WTC11 (cell line): ENCODE measurements at regions not wholly inside any gene's neighbourhood (a gene's known extent, or its start where the extent isn't known, plus 50 kb on each side); places are given as distances from the start of the nearest gene placed in this dataset.
A peak's percentile ranks its signal among the peaks of the same experiment; 100 is the strongest.

Experiments used
- ATAC-seq: fragments of 200-7000 bp; cut with Tn5 transposase; 2 replicates; pipeline ENCODE4 v1.10.0; 2021; ENCODE audit warnings: mild to moderate bottlenecking, moderate library complexity
- CTCF ChIA-PET: fragments of 300-600 bp; sonication (Branson Sonifier 250); formaldehyde crosslinking; loops from one replicate; lab custom pipeline; 2021; ENCODE audit warnings: antibody characterized with exemption; lab: Charles Lee
- POLR2A ChIA-PET: fragments of 350-600 bp; sonication (Branson Sonifier 250); formaldehyde crosslinking; loops from one replicate; lab custom pipeline; 2021; ENCODE audit warnings: antibody characterized with exemption; lab: Charles Lee
- DNase-seq: peaks from one replicate; pipeline ENCODE4 v3.0.0; 2021; ENCODE audit warnings: low spot score
- H3K27ac Mint-ChIP-seq: 2 replicates; pipeline ENCODE4 v1.8.0; 2021; ENCODE audit warnings: mixed read lengths
- H3K27me3 Mint-ChIP-seq: 2 replicates; pipeline ENCODE4 v1.8.0; 2021; ENCODE audit warnings: low read depth, mild to moderate bottlenecking, moderate library complexity, mixed read lengths
- H3K36me3 Mint-ChIP-seq: 2 replicates; pipeline ENCODE4 v1.8.0; 2021; ENCODE audit warnings: mixed read lengths
- H3K4me1 Mint-ChIP-seq: 2 replicates; pipeline ENCODE4 v1.8.0; 2022; ENCODE audit warnings: mixed read lengths
- H3K4me3 Mint-ChIP-seq: 2 replicates; pipeline ENCODE4 v1.8.0; 2021; ENCODE audit warnings: mild to moderate bottlenecking, moderate library complexity, mixed read lengths
- H3K9me3 Mint-ChIP-seq: 2 replicates; pipeline ENCODE4 v1.8.0; 2021; ENCODE audit warnings: mixed read lengths
- ARID4B ChIP-seq: sonication (generic); formaldehyde crosslinking; IDR thresholded peaks from 2 replicates; pipeline ENCODE4 v1.8.0; 2023; ENCODE audit warnings: missing genetic modification reagents, mild to moderate bottlenecking, borderline replicate concordance
- CBFB ChIP-seq: sonication (generic); formaldehyde crosslinking; IDR thresholded peaks from 2 replicates; pipeline ENCODE4 v1.8.1; 2022; ENCODE audit warnings: mild to moderate bottlenecking, low read depth, missing genetic modification reagents
- CTCF ChIP-seq: fragments of 200-600 bp; IDR thresholded peaks from 2 replicates; pipeline ENCODE4 v1.8.0; 2022; ENCODE audit warnings: antibody characterized with exemption
- E2F4 ChIP-seq: sonication (generic); formaldehyde crosslinking; IDR thresholded peaks from 2 replicates; pipeline ENCODE4 v1.8.1; 2022; ENCODE audit warnings: low read depth, mild to moderate bottlenecking, moderate library complexity, missing genetic modification reagents, borderline replicate concordance
- FOXJ3 ChIP-seq: sonication (generic); formaldehyde crosslinking; IDR thresholded peaks from 2 replicates; pipeline ENCODE4 v1.9.0; 2021; ENCODE audit warnings: missing genetic modification reagents, mild to moderate bottlenecking, borderline replicate concordance
- FOXK1 ChIP-seq: sonication (generic); formaldehyde crosslinking; IDR thresholded peaks from 2 replicates; pipeline ENCODE4 v1.8.0; 2022; ENCODE audit warnings: mild to moderate bottlenecking, moderate library complexity, missing genetic modification reagents
- GTF2I ChIP-seq: fragments of 250-450 bp; sonication (Bioruptor Pico); conservative IDR thresholded peaks from 2 replicates; pipeline ENCODE4 v1.4.0; 2021; ENCODE audit warnings: mild to moderate bottlenecking
- JAZF1 ChIP-seq: fragments of 250-450 bp; sonication (Bioruptor Pico); IDR thresholded peaks from 2 replicates; pipeline ENCODE4 v1.9.0; 2021; ENCODE audit warnings: moderate library complexity, mild to moderate bottlenecking, inconsistent platforms
- MLX ChIP-seq: sonication (generic); formaldehyde crosslinking; IDR thresholded peaks from 2 replicates; pipeline ENCODE4 v1.8.1; 2023; ENCODE audit warnings: mild to moderate bottlenecking, missing genetic modification reagents, moderate library complexity
- NFYB ChIP-seq: sonication (generic); formaldehyde crosslinking; conservative IDR thresholded peaks from 2 replicates; pipeline ENCODE4 v1.8.0; 2022; ENCODE audit warnings: low read depth, missing genetic modification reagents
- RORB ChIP-seq: fragments of 250-450 bp; sonication (Bioruptor Pico); IDR thresholded peaks from 2 replicates; pipeline ENCODE4 v1.9.0; 2021; ENCODE audit warnings: mild to moderate bottlenecking
- SMAD3 ChIP-seq: sonication (generic); formaldehyde crosslinking; IDR thresholded peaks from 2 replicates; pipeline ENCODE4 v1.8.0; 2022; ENCODE audit warnings: missing genetic modification reagents, mild to moderate bottlenecking, borderline replicate concordance
- TEAD4 ChIP-seq: sonication (generic); formaldehyde crosslinking; IDR thresholded peaks from 2 replicates; pipeline ENCODE4 v1.8.0; 2022; ENCODE audit warnings: mild to moderate bottlenecking, missing genetic modification reagents
- TP53 ChIP-seq: sonication (generic); formaldehyde crosslinking; IDR thresholded peaks from 2 replicates; pipeline ENCODE4 v1.8.1; 2023; ENCODE audit warnings: mild to moderate bottlenecking, missing genetic modification reagents
- USF2 ChIP-seq: sonication (generic); formaldehyde crosslinking; IDR thresholded peaks from 2 replicates; pipeline ENCODE4 v1.8.1; 2023; ENCODE audit warnings: mild to moderate bottlenecking, missing genetic modification reagents, moderate library complexity
- ZBTB43 ChIP-seq: sonication (generic); formaldehyde crosslinking; IDR thresholded peaks from 2 replicates; pipeline ENCODE4 v1.8.1; 2023; ENCODE audit warnings: mild to moderate bottlenecking, missing genetic modification reagents
- ZNF232 ChIP-seq: sonication (generic); formaldehyde crosslinking; IDR thresholded peaks from 2 replicates; pipeline ENCODE4 v1.8.0; 2022; ENCODE audit warnings: mild to moderate bottlenecking, missing genetic modification reagents
- ZSCAN18 ChIP-seq: fragments of 250-450 bp; sonication (Bioruptor Pico); IDR thresholded peaks from 2 replicates; pipeline ENCODE4 v2.1.2; 2022; ENCODE audit warnings: mild to moderate bottlenecking, moderate library complexity

- peak; percentile 97 for ATAC-seq
- ChIA-PET CTCF (interaction anchor here (0.7 to 1.8 kb wide), 22 partner anchors 8 to 332 kb away, joined by 3 to 11 read pairs (median 4); no protein-coding TSS in a partner anchor), POLR2A (interaction anchor here (1.0 kb wide), 1 partner anchor 54 kb away, joined by 3 read pairs; no protein-coding TSS in a partner anchor)
- TF ChIP-seq ZSCAN18 (CRISPR knock-in tag), result no peak
- peak; percentile 58 for TF ChIP-seq CTCF
- TF ChIP-seq NFYB (CRISPR knock-in tag), result no peak
- no peak for TF ChIP-seq ZBTB43
- no peak for TF ChIP-seq ZNF232 (CRISPR knock-in tag)
- no peaks in the 10 kb centered on the region for H3K27me3 Mint-ChIP-seq
- H3K9me3 Mint-ChIP-seq, result no peaks in the 10 kb centered on the region
- H3K27ac Mint-ChIP-seq, result no peak overlapping the region
- DNase-seq, result no peak
- no peaks in the 10 kb centered on the region for H3K36me3 Mint-ChIP-seq
- H3K4me3 Mint-ChIP-seq, result no peak overlapping the region
- H3K4me1 Mint-ChIP-seq, result peaks cover 11% of the 10 kb centered on the region
Measured at GRCh38 chr4:26069218-26069617, 155.2 kb downstream of the SMIM20 start.

GRCh38 chr4:26071688-26072087 is 157.7 kb downstream of the SMIM20 start:
- POLR2A ChIA-PET, result no interaction called here
- no peak overlapping the region for H3K27ac Mint-ChIP-seq
- CTCF ChIA-PET, result no interaction called here

More at GRCh38 chr4:26071688-26072087, 157.7 kb downstream of the SMIM20 start:
- peaks cover 4% of the 10 kb centered on the region; the same call in 1 of the 2 replicates for H3K36me3 Mint-ChIP-seq
- H3K4me3 Mint-ChIP-seq, result no peak overlapping the region
- DNase-seq (no peak), ATAC-seq (no peak)
- peaks cover 19% of the 10 kb centered on the region for H3K4me1 Mint-ChIP-seq
- no peak for TF ChIP-seq USF2 (CRISPR knock-in tag)
- no peak for TF ChIP-seq TEAD4 (CRISPR knock-in tag)
- no peak for TF ChIP-seq JAZF1 (CRISPR knock-in tag)
- TF ChIP-seq SMAD3 (CRISPR knock-in tag), result no peak
- no peak for TF ChIP-seq FOXJ3
- TF ChIP-seq GTF2I (CRISPR knock-in tag), result no peak
- TF ChIP-seq MLX (CRISPR knock-in tag), result no peak
- no peak for TF ChIP-seq CBFB (CRISPR knock-in tag)
- TF ChIP-seq E2F4 (CRISPR knock-in tag), result no peak
- TF ChIP-seq ARID4B, result no peak
- no peak for TF ChIP-seq FOXK1 (CRISPR knock-in tag)
- TF ChIP-seq RORB, result no peak
- no peak for TF ChIP-seq TP53 (CRISPR knock-in tag)
- TF ChIP-seq, all 79 proteins: peak for 0
- Mint-ChIP-seq H3K27me3 (no peaks in the 10 kb centered on the region), H3K9me3 (peaks cover 5% of the 10 kb centered on the region)
